ENCODE measurements at regions not wholly inside any gene's neighbourhood (a gene's known extent, or its start where the extent isn't known, plus 50 kb on each side); places are given as distances from the start of the nearest gene placed in this dataset.

GRCh38 chr5:3886524-3887451 is 291.2 kb downstream of the IRX1 start:
- Histone ChIP-seq H3K79me2 (ENCODE audit: insufficient read depth, low read depth, low read length) (no peaks in the 10 kb centered on the region), H2AFZ (ENCODE audit: low read length) (no peak overlapping the region), H3K27ac (ENCODE audit: low read depth, low read length, poor library complexity, severe bottlenecking) (no peak overlapping the region), H3K4me3 (ENCODE audit: low read depth, low read length, poor library complexity, severe bottlenecking) (no peak overlapping the region), H3K4me2 (ENCODE audit: low read length) (no peak overlapping the region), H3K9me3 (ENCODE audit: low read length) (no peaks in the 10 kb centered on the region), H3K9me2 (ENCODE audit: insufficient read depth, low read length) (no peaks in the 10 kb centered on the region), H3K36me3 (ENCODE audit: insufficient read depth, low read length) (no peaks in the 10 kb centered on the region), H4K20me1 (ENCODE audit: insufficient read depth, low read length) (no peaks in the 10 kb centered on the region), H3K4me1 (ENCODE audit: insufficient read depth, low read length, poor library complexity, severe bottlenecking) (no peaks in the 10 kb centered on the region)
- CTCF ChIA-PET (ENCODE audit: unreplicated experiment) = no interaction called here
- intact Hi-C loops (cut with micrococcal nuclease; ENCODE audit: unreplicated experiment) = no loop called here
- no TSS peak for BruUV-seq (replicated peaks)
- DNase-seq (ENCODE audit: low spot score) = no peak
- TF ChIP-seq EZH2phosphoT487 (IDR thresholded peaks at IDR 0.05; ENCODE audit: borderline replicate concordance, low read depth, low read length) (no peak), CTCF (conservative IDR thresholded peaks at IDR 0.05; ENCODE audit: low read length) (no peak)
- POLR2A ChIA-PET = interaction anchor here (0.8 to 0.9 kb wide), 2 partner anchors 15 to 18 kb away, joined by 3 read pairs; no protein-coding TSS in a partner anchor

- ChIA-PET CTCF (ENCODE audit: unreplicated experiment) (no interaction called here), POLR2A (no interaction called here)
- no peaks in the 10 kb centered on the region for H3K4me1 ChIP-seq (ENCODE audit: insufficient read depth, low read length, poor library complexity, severe bottlenecking)
- H4K20me1 ChIP-seq (ENCODE audit: insufficient read depth, low read length) = no peaks in the 10 kb centered on the region
- no TSS peak for BruUV-seq (replicated peaks)
- no peak overlapping the region for H3K4me3 ChIP-seq (ENCODE audit: low read depth, low read length, poor library complexity, severe bottlenecking)
- intact Hi-C loops (cut with micrococcal nuclease; ENCODE audit: unreplicated experiment) = no loop called here
- H3K79me2 ChIP-seq (ENCODE audit: insufficient read depth, low read depth, low read length) = no peaks in the 10 kb centered on the region
- no peaks in the 10 kb centered on the region for H3K9me2 ChIP-seq (ENCODE audit: insufficient read depth, low read length)
- DNase-seq (ENCODE audit: low spot score) = no peak
- H3K36me3 ChIP-seq (ENCODE audit: insufficient read depth, low read length) = no peaks in the 10 kb centered on the region
- no peak overlapping the region for H2AFZ ChIP-seq (ENCODE audit: low read length)
- no peak overlapping the region for H3K4me2 ChIP-seq (ENCODE audit: low read length)
- no peak overlapping the region for H3K27ac ChIP-seq (ENCODE audit: low read depth, low read length, poor library complexity, severe bottlenecking)
- no peak for TF ChIP-seq EZH2phosphoT487 (IDR thresholded peaks at IDR 0.05; ENCODE audit: borderline replicate concordance, low read depth, low read length)
- TF ChIP-seq CTCF (conservative IDR thresholded peaks at IDR 0.05; ENCODE audit: low read length) = no peak
- H3K9me3 ChIP-seq (ENCODE audit: low read length) = no peaks in the 10 kb centered on the region
Measured at GRCh38 chr5:3888310-3888709, 292.7 kb downstream of the IRX1 start.

Measured in OCI-LY7 (cell line).